GM21390 (cell line): ENCODE measurements at regions not wholly inside any gene's neighbourhood (a gene's known extent, or its start where the extent isn't known, plus 50 kb on each side); places are given as distances from the start of the nearest gene placed in this dataset.
"Not testable (repeated sequence)": the region's sequence is repeated elsewhere in the genome, so short reads cannot be mapped to it uniquely, and the experiment has no call there.

Experiments
- ATAC-seq: cut with Tn5 transposase; IDR thresholded peaks from one replicate; pipeline ENCODE4 v1.9.1; 2021; ENCODE audit not compliant: unreplicated experiment

DNA sequence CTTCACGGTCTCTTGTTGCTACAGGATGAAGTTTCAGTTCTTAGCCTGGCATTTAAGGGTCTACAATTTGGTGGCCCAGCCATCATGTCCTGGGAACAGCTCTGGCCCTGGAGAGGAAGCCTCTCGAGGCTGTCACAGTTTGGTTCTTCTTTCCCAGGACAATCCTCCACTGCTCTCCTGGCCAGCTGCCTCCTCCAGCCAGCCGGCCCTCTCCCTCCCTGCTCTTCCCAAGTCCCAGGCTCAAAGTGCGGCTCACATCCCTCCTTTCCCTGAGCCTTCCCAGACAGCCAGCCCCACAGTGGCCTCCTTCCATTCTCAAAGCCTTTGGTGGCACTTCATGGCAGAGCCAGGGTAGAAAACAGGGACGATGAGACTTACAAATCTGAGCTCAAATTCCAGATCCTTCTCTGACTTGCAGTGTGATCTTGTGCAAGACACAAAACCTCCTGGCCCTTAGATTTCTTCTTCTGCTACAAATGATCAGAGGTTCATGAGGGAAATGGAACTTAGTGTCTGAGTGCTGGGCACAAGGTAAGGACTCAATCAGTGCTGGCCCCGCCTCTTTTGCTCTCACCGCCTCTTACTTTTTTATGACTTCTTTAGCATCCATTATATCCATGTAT lies 223.8 kb upstream of the ECI2 start:
- ATAC-seq = no peak

DNA sequence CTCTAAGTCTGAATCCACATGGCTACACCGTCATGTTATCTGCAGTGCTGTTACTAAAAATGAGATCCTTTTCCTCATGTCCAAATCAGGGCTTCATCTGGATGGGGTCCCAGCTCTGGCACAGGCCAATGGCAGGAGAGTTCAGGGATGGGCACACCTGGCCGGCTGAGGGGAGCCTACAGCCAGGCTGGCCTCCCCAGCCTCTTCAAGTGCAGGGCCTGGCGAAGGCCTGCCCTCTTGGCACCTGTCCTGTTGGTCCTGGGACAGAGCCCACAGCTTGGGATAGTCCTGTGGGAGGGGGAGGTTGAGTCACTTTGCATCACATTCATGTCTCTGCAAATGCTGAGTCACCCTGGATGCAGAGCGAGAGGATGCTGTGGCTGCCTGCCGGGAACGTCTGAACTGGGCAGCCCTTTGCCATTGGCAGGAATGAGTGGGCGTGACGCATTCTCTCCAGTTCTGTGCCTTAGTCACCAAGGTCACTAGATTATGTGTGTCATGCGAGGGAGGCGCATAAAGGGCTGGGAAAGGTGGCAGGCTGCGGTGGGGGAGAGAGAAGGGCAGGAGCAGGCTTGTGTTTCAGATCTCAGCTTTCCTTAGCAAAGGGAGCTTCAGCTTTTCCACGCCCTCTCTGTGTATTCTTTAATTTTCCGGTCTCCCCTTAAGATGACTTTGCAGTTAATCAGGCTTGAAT lies 223.2 kb upstream of the ECI2 start:
- ATAC-seq = no peak

GRCh38 chr6:4357660-4358152 lies 222.3 kb upstream of the ECI2 start:
- not testable (repeated sequence) for ATAC-seq

DNA sequence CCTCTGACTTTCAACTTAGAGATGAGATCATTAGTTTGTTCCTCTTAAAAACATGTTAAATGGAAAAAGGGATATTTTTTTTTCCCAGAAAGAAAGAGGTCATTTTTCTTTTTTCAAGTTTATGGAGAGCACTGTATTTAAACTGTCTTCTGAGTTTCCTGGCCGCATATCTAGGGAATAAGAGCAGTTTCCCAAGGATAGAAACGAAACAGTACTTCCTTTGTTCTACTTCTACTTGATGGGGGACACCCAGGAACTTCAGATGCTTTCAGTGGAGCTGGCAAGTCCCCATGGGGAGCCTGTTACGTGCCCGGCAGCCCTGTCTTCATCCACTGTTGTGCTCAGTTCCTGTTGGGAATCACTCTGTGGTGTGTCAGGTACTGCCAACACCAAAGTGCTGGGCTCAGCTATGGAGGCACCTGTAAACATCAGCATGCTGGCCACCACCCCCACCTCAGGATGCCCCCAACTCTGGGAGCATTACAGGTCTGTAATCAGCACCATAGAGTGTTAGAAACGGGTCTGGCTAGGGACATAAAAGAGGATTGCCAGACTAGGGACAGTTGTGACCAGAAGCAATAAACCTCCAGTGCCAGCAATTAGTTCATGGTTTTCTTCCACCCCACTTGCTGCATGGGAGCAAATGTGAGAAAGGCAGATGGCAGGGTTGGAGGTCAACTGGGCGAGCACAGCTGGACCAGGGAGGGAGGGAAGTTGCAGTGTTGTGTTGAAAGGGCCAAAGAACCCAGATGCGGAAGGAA lies 221.7 kb upstream of the ECI2 start:
- ATAC-seq = no peak

GRCh38 chr6:4355241-4355640 lies 219.9 kb upstream of the ECI2 start:
- no peak for ATAC-seq

GRCh38 chr6:4354181-4354580 lies 218.8 kb upstream of the ECI2 start:
- ATAC-seq = no peak

- no peak for ATAC-seq
Observed at GRCh38 chr6:4352731-4353130, 217.4 kb upstream of the ECI2 start.

DNA sequence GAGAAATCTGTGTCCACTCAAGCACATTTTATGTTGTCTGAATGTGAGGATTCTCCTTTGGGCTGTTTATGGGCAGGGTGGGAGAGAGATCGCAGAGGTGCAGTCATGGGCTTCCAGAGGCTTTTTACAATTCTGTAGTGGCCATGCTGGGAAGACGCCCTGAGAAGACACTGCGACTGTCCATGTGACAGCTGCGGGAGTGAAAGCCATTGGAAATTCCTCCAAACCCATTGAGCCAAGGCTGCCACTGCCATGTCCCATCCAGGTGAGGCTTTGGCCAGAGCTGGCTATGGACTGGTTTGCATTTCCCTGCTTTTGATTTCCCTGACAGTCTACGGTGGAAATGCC lies 216.9 kb upstream of the ECI2 start:
- ATAC-seq = no peak

DNA sequence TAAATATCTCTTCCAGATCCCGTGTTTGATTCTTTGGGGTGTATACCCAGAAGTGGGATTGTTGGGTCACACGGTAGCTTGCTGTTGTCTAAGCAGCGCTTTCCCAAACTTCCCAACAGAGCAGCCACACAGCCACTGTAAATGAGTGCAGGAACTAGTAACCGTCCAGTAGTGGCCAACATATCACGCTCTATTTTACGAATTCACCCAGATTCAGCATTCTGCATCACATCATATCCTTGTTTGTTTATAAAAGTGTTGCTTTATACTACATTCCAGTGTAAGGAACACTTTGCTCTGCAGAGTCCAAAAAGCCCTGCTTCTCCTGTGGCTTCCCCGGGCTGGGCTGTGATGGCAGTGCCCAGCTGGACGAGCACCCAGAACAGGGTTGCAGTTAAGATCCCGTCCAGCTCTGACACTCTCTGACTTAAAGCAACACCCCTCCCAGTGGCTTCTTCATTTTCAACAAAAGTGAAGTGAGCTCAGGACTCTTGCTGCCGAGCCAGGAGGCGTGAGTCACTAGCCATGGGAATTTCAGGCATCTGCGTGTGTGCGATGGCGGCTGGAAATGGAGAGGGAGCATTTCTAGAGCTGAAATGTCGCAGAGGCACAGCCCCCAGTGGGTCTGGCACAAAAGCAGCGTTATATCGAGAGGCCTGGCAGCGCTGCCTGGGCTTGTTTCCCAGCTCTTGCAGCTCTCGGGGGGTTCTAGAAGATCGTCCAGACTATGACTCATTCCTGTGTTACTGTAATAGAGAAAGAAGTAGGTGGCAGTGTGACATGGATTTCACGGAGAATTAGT lies 216.3 kb upstream of the ECI2 start:
- ATAC-seq = no peak

DNA sequence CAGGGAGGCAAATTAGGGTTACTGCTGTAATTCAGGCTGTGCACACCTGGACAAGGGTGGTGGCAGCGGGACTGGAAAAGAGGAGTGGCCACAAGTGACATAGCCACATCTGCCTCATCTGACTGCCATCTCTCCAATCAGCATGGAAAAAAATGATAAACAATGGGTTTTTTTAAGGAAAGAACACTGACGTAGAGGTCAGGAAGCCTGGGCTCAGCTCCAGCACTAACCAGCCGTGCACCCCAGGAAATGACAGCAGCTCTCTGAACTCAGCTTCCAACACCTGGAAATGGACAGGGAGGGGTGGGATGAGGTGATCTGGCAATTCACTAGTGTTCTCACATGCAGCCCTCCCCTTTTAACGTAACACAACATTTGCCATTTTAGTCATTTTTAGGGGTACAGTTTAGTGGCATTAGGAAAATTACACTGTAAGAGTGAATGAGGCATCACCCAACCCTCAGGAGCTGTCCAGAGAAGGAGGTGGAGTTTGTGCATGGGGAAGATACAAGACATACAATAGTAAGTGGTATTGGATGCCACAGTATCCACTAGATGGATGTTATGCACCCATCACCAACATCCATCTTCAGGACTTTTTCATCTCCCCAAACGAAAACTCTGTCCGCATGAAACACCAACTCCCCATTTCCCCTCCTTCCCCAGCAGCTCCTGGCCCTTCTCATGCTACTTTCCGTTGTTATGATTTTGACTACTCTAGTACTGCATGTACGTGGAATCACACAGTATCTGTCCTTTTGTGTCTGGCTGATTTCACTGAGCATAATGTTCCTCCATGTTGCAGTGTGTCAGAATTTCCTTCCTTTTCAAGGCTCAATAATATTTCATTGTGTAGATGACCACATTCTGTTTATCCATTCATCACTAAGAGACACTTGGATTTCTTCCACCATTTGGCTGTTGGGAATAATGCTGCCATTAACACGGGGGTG lies 215.5 kb upstream of the ECI2 start:
- ATAC-seq = no peak

DNA sequence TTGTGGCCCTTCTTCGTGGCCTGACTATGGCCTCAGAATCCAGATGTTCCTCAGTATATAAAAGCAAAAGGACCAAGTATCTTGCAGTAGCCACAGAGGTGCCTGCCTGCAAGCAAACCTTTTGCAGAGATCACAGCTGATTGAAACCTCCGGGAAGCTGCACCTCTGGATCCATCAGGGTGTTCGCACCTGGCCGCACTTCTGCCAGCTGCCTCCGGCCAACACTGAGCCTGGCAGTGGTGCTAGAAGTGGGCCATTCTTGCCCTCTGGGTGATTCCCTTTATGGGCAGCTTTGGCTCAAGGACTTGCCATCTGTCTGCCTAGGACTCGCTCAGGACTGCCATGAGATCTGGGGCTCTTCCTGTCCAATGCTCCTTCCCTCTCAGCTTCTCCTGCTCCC lies 214.6 kb upstream of the ECI2 start:
- ATAC-seq = no peak

- no peak for ATAC-seq
Observed at GRCh38 chr6:4349323-4349722, 213.9 kb upstream of the ECI2 start.

- ATAC-seq = no peak
Observed at GRCh38 chr6:4348462-4349112, 213.2 kb upstream of the ECI2 start.

GRCh38 chr6:4347877-4348276 lies 212.5 kb upstream of the ECI2 start:
- no peak for ATAC-seq

DNA sequence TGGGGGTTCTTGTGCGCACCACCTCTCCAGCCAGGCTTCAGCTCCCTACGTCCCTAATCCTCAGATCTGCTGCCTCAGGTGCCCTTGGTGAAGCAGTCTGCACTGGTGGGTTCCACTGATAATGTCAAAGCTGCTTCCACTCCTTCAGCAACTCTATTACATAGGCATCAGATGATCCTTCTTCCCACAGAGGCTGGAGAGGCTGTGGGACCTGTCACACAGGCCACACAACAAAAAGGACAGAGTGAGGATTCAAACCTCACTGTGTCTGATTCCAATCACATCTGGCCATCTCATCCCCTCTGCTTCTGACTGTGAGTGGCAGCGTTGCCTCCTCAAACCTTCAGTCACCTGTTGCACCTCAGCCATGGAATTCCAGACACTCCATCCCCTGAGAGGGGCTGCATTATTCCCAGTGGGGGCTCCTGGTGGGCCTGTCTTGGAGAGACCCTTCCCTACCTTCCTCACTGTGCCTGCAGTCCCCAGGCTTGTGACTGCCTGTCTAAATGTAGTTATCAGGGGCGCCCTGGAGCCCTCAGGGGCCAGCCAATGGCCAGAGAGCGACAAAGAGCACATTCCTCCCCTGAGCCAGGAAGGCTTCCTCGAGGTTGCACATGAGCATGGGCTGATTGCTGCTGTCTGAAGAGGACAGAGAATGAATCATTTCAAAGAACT lies 211.4 kb upstream of the ECI2 start:
- ATAC-seq = no peak

DNA sequence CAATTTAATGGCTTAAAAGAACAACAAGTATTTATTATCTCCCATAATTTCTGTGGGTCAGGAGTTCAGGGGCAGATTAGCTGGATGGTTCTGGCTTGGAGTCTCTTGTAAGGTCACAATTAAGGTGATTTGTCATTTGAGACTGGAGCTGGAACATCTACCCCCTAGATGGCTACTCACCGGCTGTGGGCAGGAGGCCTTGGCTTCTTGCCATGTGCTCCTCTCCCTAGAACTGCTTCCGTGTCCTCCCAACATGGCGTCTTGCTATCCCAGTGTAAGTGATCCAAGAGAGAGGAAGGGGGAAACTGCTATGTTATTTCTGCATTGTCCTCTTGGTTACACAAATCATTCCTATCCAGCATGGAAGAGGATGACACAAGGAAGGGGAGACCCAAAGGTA lies 210.2 kb upstream of the ECI2 start:
- no peak for ATAC-seq

GRCh38 chr6:4344317-4344899 lies 209.0 kb upstream of the ECI2 start:
- no peak for ATAC-seq

DNA sequence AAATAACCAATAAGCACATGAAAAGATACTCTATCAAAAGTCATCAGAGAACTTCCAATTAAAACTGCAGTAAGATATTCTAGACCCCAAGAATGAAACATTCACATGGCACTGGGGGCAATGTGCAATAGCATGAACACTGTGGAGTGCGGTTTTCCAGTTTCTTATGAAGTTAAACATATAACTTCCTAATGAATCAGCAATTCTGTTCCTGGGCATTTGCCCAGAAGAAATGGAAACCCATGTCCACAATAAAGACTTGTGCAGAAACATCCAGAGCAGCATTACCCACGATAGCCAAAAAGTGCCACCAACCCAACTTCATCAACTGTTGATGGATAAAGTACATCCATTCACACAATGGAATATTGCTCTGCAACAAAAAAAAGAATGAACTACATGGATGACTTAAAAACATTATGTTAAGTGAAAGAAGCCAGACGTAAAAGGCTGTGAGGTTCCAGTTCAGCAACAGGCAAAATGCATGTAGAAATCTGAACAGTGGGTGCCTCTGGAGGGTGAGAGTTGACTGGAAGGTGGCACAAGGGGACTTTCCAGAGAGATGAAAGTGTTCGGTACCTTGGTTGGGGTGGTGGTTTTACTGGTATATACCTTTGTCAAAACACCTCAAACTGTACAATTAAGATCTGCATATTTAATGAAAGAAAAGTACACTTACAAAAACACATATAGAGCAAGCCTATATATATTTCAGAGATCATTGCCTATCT lies 207.2 kb upstream of the ECI2 start:
- ATAC-seq = no peak
